Smooth muscle cell (in vitro differentiated cells): ENCODE measurements at regions not wholly inside any gene's neighbourhood (a gene's known extent, or its start where the extent isn't known, plus 50 kb on each side); places are given as distances from the start of the nearest gene placed in this dataset.

Experiments
- DNase-seq: peaks from one replicate; lab custom pipeline; 2025; ENCODE audit not compliant: unreplicated experiment; lab: John Stamatoyannopoulos, UW
- H2AFZ ChIP-seq: fragments of 200-600 bp; sonication (generic); 2 replicates; pipeline ENCODE4 v1.6.0; 2016; ENCODE audit warnings: antibody characterized with exemption, low read depth, mild to moderate bottlenecking
- H3F3A ChIP-seq: fragments of 200-600 bp; sonication (generic); 2 replicates; pipeline ENCODE4 v1.6.0; 2017; ENCODE audit warnings: antibody characterized with exemption, low read depth
- H3K27ac ChIP-seq: fragments of 200-600 bp; sonication (generic); 2 replicates; pipeline ENCODE4 v1.5.1; 2016; ENCODE audit warnings: low read depth, mild to moderate bottlenecking
- H3K27me3 ChIP-seq: fragments of 200-600 bp; sonication (generic); 2 replicates; pipeline ENCODE4 v1.6.1; 2016; ENCODE audit warnings: low read depth, mild to moderate bottlenecking
- H3K36me3 ChIP-seq: fragments of 200-600 bp; sonication (generic); 2 replicates; pipeline ENCODE4 v1.5.1; 2016; ENCODE audit warnings: low read depth
- H3K4me1 ChIP-seq: fragments of 200-600 bp; sonication (generic); 2 replicates; pipeline ENCODE4 v1.5.1; 2016; ENCODE audit warnings: low read depth
- H3K4me2 ChIP-seq: fragments of 200-600 bp; sonication (generic); 2 replicates; pipeline ENCODE4 v1.6.0; 2016; ENCODE audit warnings: mild to moderate bottlenecking
- H3K4me3 ChIP-seq: fragments of 200-600 bp; sonication (generic); 2 replicates; pipeline ENCODE4 v1.5.1; 2016; ENCODE audit warnings: mild to moderate bottlenecking
- H3K79me2 ChIP-seq: fragments of 200-600 bp; sonication (generic); 2 replicates; pipeline ENCODE4 v1.6.0; 2016; ENCODE audit warnings: low read depth, mild to moderate bottlenecking
- H3K9ac ChIP-seq: fragments of 200-600 bp; sonication (generic); 2 replicates; pipeline ENCODE4 v1.6.0; 2016; ENCODE audit warnings: low read depth
- H3K9me3 ChIP-seq: fragments of 200-600 bp; sonication (generic); replicated peaks from 2 replicates; pipeline ENCODE4 v1.5.1; 2016; ENCODE audit warnings: low read depth
- H4K20me1 ChIP-seq: fragments of 200-600 bp; sonication (generic); 2 replicates; pipeline ENCODE4 v1.6.0; 2016; ENCODE audit warnings: low read depth
- CTCF ChIP-seq: fragments of 200-600 bp; sonication (generic); IDR thresholded peaks from 2 replicates; pipeline ENCODE4 v1.5.1; 2017; ENCODE audit warnings: borderline replicate concordance, mild to moderate bottlenecking, antibody characterized with exemption; ENCODE audit not compliant: insufficient read depth, poor library complexity, severe bottlenecking
- WGBS: methylation state at CpG from one replicate; pipeline ENCODE4 v1.1.7; 2016; ENCODE audit warnings: low lambda C conversion rate; 5-methylcytosine and 5-hydroxymethylcytosine counted together

- DNase-seq = no peak
- no peak overlapping the region for H3K27ac ChIP-seq
- H3K9me3 ChIP-seq = no peaks in the 10 kb centered on the region
- no peak overlapping the region for H3K9ac ChIP-seq
- no peaks in the 10 kb centered on the region for H3K4me1 ChIP-seq
- no peaks in the 10 kb centered on the region for H3K79me2 ChIP-seq
- H3K4me2 ChIP-seq = no peak overlapping the region
- 100% methylated on average over 1 of the region's 1 CpG for WGBS
- no peaks in the 10 kb centered on the region for H3K27me3 ChIP-seq
- no peaks in the 10 kb centered on the region for H3F3A ChIP-seq
- no peak overlapping the region for H3K4me3 ChIP-seq
- no peaks in the 10 kb centered on the region for H4K20me1 ChIP-seq
- H2AFZ ChIP-seq = no peak overlapping the region
- TF ChIP-seq CTCF = no peak
- no peaks in the 10 kb centered on the region for H3K36me3 ChIP-seq
Measured at GRCh38 chr12:124201248-124201647, 93.6 kb upstream of the RFLNA start.

GRCh38 chr12:124203176-124203575 lies 91.7 kb upstream of the RFLNA start:
- no peak for TF ChIP-seq CTCF
- no peaks in the 10 kb centered on the region for H3K27me3 ChIP-seq
- no peak overlapping the region for H3K27ac ChIP-seq
- 89% methylated on average over 5 of the region's 5 CpGs for WGBS
- no peaks in the 10 kb centered on the region for H3K36me3 ChIP-seq
- no peak overlapping the region for H3K4me3 ChIP-seq
- no peak overlapping the region for H3K4me2 ChIP-seq
- H3K4me1 ChIP-seq = no peaks in the 10 kb centered on the region
- no peak overlapping the region for H2AFZ ChIP-seq
- H3K79me2 ChIP-seq = no peaks in the 10 kb centered on the region
- DNase-seq = no peak
- no peak overlapping the region for H3K9ac ChIP-seq
- no peaks in the 10 kb centered on the region for H3K9me3 ChIP-seq
- no peaks in the 10 kb centered on the region for H3F3A ChIP-seq
- no peaks in the 10 kb centered on the region for H4K20me1 ChIP-seq

GRCh38 chr12:124205405-124205804 lies 89.5 kb upstream of the RFLNA start:
- Histone ChIP-seq H4K20me1 (no peaks in the 10 kb centered on the region), H3K79me2 (no peaks in the 10 kb centered on the region), H3K27me3 (no peaks in the 10 kb centered on the region), H3K9me3 (no peaks in the 10 kb centered on the region), H2AFZ (no peak overlapping the region), H3K4me1 (no peaks in the 10 kb centered on the region), H3K27ac (no peak overlapping the region), H3K9ac (no peak overlapping the region), H3K4me3 (no peak overlapping the region), H3K4me2 (no peak overlapping the region), H3K36me3 (no peaks in the 10 kb centered on the region), H3F3A (no peaks in the 10 kb centered on the region)
- no peak for TF ChIP-seq CTCF
- DNase-seq = no peak
- WGBS = 82% methylated on average over 2 of the region's 2 CpGs

GRCh38 chr12:124207049-124207448 lies 87.8 kb upstream of the RFLNA start:
- H3K9ac ChIP-seq = no peak overlapping the region
- no peaks in the 10 kb centered on the region for H3K27me3 ChIP-seq

More at GRCh38 chr12:124207049-124207448, 87.8 kb upstream of the RFLNA start:
- no peak for TF ChIP-seq CTCF
- Histone ChIP-seq H3F3A (no peaks in the 10 kb centered on the region), H2AFZ (no peak overlapping the region), H3K4me2 (no peak overlapping the region), H3K36me3 (no peaks in the 10 kb centered on the region), H3K4me1 (no peaks in the 10 kb centered on the region), H4K20me1 (no peaks in the 10 kb centered on the region), H3K9me3 (no peaks in the 10 kb centered on the region), H3K27ac (no peak overlapping the region), H3K4me3 (no peak overlapping the region), H3K79me2 (no peaks in the 10 kb centered on the region)
- 81% methylated on average over 1 of the region's 1 CpG for WGBS
- no peak for DNase-seq
